ENCODE measurements at regions not wholly inside any gene's neighbourhood (a gene's known extent, or its start where the extent isn't known, plus 50 kb on each side); places are given as distances from the start of the nearest gene placed in this dataset.

- H3K27me3 Mint-ChIP-seq (ENCODE audit: low read depth): no peaks in the 10 kb centered on the region
- Histone ChIP-seq H3K23me2 (ENCODE audit: insufficient read length, low read depth, low read length, poor library complexity, severe bottlenecking) (no peaks in the 10 kb centered on the region), H3K56ac (ENCODE audit: insufficient read length, low read depth, low read length) (no peak overlapping the region), H4K8ac (replicated peaks; ENCODE audit: insufficient read length, low read depth, low read length) (no peak overlapping the region), H3K79me1 (ENCODE audit: insufficient read depth, low read depth, low read length, poor library complexity, severe bottlenecking) (no peaks in the 10 kb centered on the region), H3K27me3 (ENCODE audit: insufficient read depth, low read length) (no peaks in the 10 kb centered on the region), H2BK12ac (ENCODE audit: insufficient read length, low read depth, low read length) (no peak overlapping the region), H3K9ac (ENCODE audit: extremely low read depth, insufficient read length, low read length) (no peak overlapping the region), H2AFZ (ENCODE audit: low read length) (no peak overlapping the region), H4K91ac (ENCODE audit: insufficient read length, low read depth, low read length) (no peak overlapping the region), H3K27ac (ENCODE audit: insufficient read length, low read depth, low read length) (no peak overlapping the region), H3K23ac (ENCODE audit: insufficient read length, low read depth, low read length) (no peak overlapping the region), H2BK5ac (ENCODE audit: insufficient read length, low read length) (no peak overlapping the region), H4K5ac (ENCODE audit: insufficient read length, low read depth, low read length) (no peak overlapping the region), H3K79me2 (ENCODE audit: insufficient read depth, low read length) (no peaks in the 10 kb centered on the region), H3K9me3 (ENCODE audit: control insufficient read depth, low read depth, low read length) (no peaks in the 10 kb centered on the region), H3K14ac (ENCODE audit: insufficient read depth, low read length) (no peak overlapping the region), H2BK20ac (ENCODE audit: low read depth, low read length, poor library complexity, severe bottlenecking) (no peak overlapping the region), H2AK5ac (ENCODE audit: insufficient read length, low read length) (no peak overlapping the region), H3K4me1 (ENCODE audit: insufficient read depth, low read length) (no peaks in the 10 kb centered on the region), H3T11ph (ENCODE audit: low read length) (no peak overlapping the region), H4K20me1 (ENCODE audit: control insufficient read depth, insufficient read depth, insufficient read length) (no peaks in the 10 kb centered on the region), H2BK120ac (ENCODE audit: low read depth, low read length, poor library complexity, severe bottlenecking) (no peak overlapping the region), H3K18ac (ENCODE audit: insufficient read length, low read depth, low read length) (no peak overlapping the region), H3K4me2 (ENCODE audit: insufficient read depth, insufficient read length, low read length) (no peak overlapping the region), H3K4ac (ENCODE audit: low read depth, low read length) (no peak overlapping the region), H2BK15ac (ENCODE audit: low read depth, low read length) (no peak overlapping the region)
- no peak overlapping the region for H3K4me3 Mint-ChIP-seq
- WGBS (ENCODE audit: extremely low coverage, insufficient read length, low lambda C conversion rate): no CpG with 5 or more reads among the region's 2 CpGs
- no peaks in the 10 kb centered on the region for H3K4me1 Mint-ChIP-seq
- H3K36me3 Mint-ChIP-seq (ENCODE audit: insufficient read depth in 1 of 3, low read depth in 3 of 3): no peaks in the 10 kb centered on the region
- no peak for TF ChIP-seq CTCF (conservative IDR thresholded peaks at IDR 0.05)
- H3K27ac Mint-ChIP-seq: no peak overlapping the region
- peaks cover 0 to 8% of the 10 kb centered on the region in 2 experiments; a peak in 2 of 5 replicates for H3K9me3 Mint-ChIP-seq
- no peak for DNase-seq
Observed at GRCh38 chr3:163159306-163159705, 1662.7 kb downstream of the OTOL1 start.
